IMR-90 (cell line): ENCODE measurements at regions not wholly inside any gene's neighbourhood (a gene's known extent, or its start where the extent isn't known, plus 50 kb on each side); places are given as distances from the start of the nearest gene placed in this dataset.

Experiments used
- ATAC-seq: fragments of 200-7000 bp; cut with Tn5 transposase; 2 replicates; pipeline ENCODE4 v1.9.1; 2020; ENCODE audit warnings: low read depth, mild to moderate bottlenecking, moderate library complexity
- BruUV-seq: library from RNA; stranded (reverse); fragments of 400-500 nt; replicated peaks from 2 replicates; lab custom pipeline; 2021; lab: Mats Ljungman, UMichigan
- CTCF ChIA-PET: fragments of 300-600 bp; formaldehyde crosslinking; extraction: SDS; loops from one replicate; lab custom pipeline; 2021; ENCODE audit warnings: antibody characterized with exemption; lab: Yijun Ruan, JAX
- POLR2A ChIA-PET: fragments of 300-600 bp; sonication (Branson Sonifier 250); formaldehyde crosslinking; loops from one replicate; lab custom pipeline; 2022; ENCODE audit warnings: antibody characterized with exemption; ENCODE audit not compliant: unreplicated experiment; lab: Charles Lee
- DNase-seq: peaks from one replicate; pipeline ENCODE4 v3.0.0; 2013
- H2AFZ ChIP-seq: replicated peaks from 2 replicates; pipeline ENCODE3; 2013; ENCODE audit warnings: low read length, mild to moderate bottlenecking; ENCODE audit not compliant: poor library complexity
- H2AK5ac ChIP-seq: 2 replicates; pipeline ENCODE4 v1.6.1; 2013; ENCODE audit warnings: low read depth, low read length, inconsistent platforms
- H2AK9ac ChIP-seq: replicated peaks from 2 replicates; pipeline ENCODE3; 2013; ENCODE audit warnings: mild to moderate bottlenecking, low read depth, low read length, moderate library complexity; ENCODE audit not compliant: poor library complexity
- H2BK120ac ChIP-seq: 2 replicates; pipeline ENCODE4 v1.6.1; 2013; ENCODE audit warnings: low read depth, low read length, inconsistent platforms
- H2BK15ac ChIP-seq: 3 replicates; pipeline ENCODE4 v1.6.1; 2013; ENCODE audit warnings: low read depth, low read length, inconsistent platforms
- H2BK20ac ChIP-seq: 2 replicates; pipeline ENCODE4 v1.6.1; 2013; ENCODE audit warnings: low read depth, mild to moderate bottlenecking, inconsistent platforms, low read length, moderate library complexity
- H2BK5ac ChIP-seq: 2 replicates; pipeline ENCODE4 v1.6.1; 2013; ENCODE audit warnings: mild to moderate bottlenecking, low read depth, low read length, inconsistent platforms; ENCODE audit not compliant: poor library complexity, severe bottlenecking
- H3K14ac ChIP-seq: replicated peaks from 2 replicates; pipeline ENCODE4 v1.6.1; 2013; ENCODE audit warnings: low read depth, low read length, inconsistent platforms
- H3K18ac ChIP-seq: 2 replicates; pipeline ENCODE4 v1.6.1; 2013; ENCODE audit warnings: low read depth, low read length, control low read depth
- H3K23ac ChIP-seq: 2 replicates; pipeline ENCODE4 v1.6.1; 2013; ENCODE audit warnings: low read depth, low read length, inconsistent platforms
- H3K27ac ChIP-seq: 2 replicates; pipeline ENCODE4 v1.5.1; 2013; ENCODE audit warnings: mild to moderate bottlenecking, control low read depth, low read length; ENCODE audit not compliant: insufficient read depth
- H3K27me3 ChIP-seq: 2 replicates; pipeline ENCODE4 v1.6.1; 2013; ENCODE audit warnings: low read length; ENCODE audit not compliant: control insufficient read depth, insufficient read depth
- H3K36me3 ChIP-seq: 2 replicates; pipeline ENCODE4 v1.6.1; 2013; ENCODE audit warnings: low read length, mixed read lengths; ENCODE audit not compliant: control insufficient read depth, insufficient read depth
- H3K4ac ChIP-seq: 2 replicates; pipeline ENCODE4 v1.6.1; 2013; ENCODE audit warnings: low read depth, low read length, inconsistent platforms
- H3K4me1 ChIP-seq: 2 replicates; pipeline ENCODE4 v1.6.1; 2013; ENCODE audit warnings: low read length, mixed read lengths; ENCODE audit not compliant: control insufficient read depth, insufficient read depth
- H3K4me2 ChIP-seq: 2 replicates; pipeline ENCODE4 v1.6.1; 2013; ENCODE audit warnings: low read depth, mild to moderate bottlenecking, control low read depth, low read length, moderate library complexity
- H3K4me3 ChIP-seq: 2 replicates; pipeline ENCODE4 v1.5.1; 2013; ENCODE audit warnings: low read depth, mild to moderate bottlenecking, control low read depth, low read length, moderate library complexity; ENCODE audit not compliant: insufficient read depth
- H3K56ac ChIP-seq: 2 replicates; pipeline ENCODE4 v1.6.1; 2013; ENCODE audit warnings: low read length, inconsistent platforms; ENCODE audit not compliant: insufficient read depth; ENCODE audit errors: extremely low read depth
- H3K79me1 ChIP-seq, 2 experiments: 2 replicates each; pipeline ENCODE4 v1.6.1; 2013; ENCODE audit warnings: low read length in 2 of 2, inconsistent platforms in 1 of 2, low read depth in 1 of 2
- H3K9ac ChIP-seq: 2 replicates; pipeline ENCODE4 v1.6.1; 2013; ENCODE audit warnings: low read depth, low read length, control low read depth
- H3K9me1 ChIP-seq: 2 replicates; pipeline ENCODE4 v1.6.1; 2013; ENCODE audit warnings: low read length, inconsistent platforms; ENCODE audit not compliant: insufficient read depth
- H3K9me3 ChIP-seq: 2 replicates; pipeline ENCODE4 v1.6.1; 2013; ENCODE audit warnings: low read length; ENCODE audit not compliant: control insufficient read depth, insufficient read depth
- H4K20me1 ChIP-seq: 2 replicates; pipeline ENCODE4 v1.6.1; 2013; ENCODE audit warnings: low read length, inconsistent platforms; ENCODE audit not compliant: insufficient read depth
- H4K5ac ChIP-seq: 2 replicates; pipeline ENCODE4 v1.6.1; 2013; ENCODE audit warnings: mild to moderate bottlenecking, low read depth, low read length, control low read depth
- H4K8ac ChIP-seq, 2 experiments: 2 replicates each; pipeline ENCODE4 v1.6.1; 2013; ENCODE audit warnings: low read depth in 2 of 2, low read length in 2 of 2, control low read depth in 1 of 2, inconsistent platforms in 1 of 2
- H4K91ac ChIP-seq: 2 replicates; pipeline ENCODE4 v1.6.1; 2013; ENCODE audit warnings: low read depth, low read length, inconsistent platforms; ENCODE audit not compliant: insufficient read depth
- BHLHE40 ChIP-seq: fragments of 150-350 bp; IDR thresholded peaks from 2 replicates; pipeline ENCODE4 v1.6.1; 2016; ENCODE audit warnings: mild to moderate bottlenecking, low read depth, low read length
- CHD1 ChIP-seq: IDR thresholded peaks from 2 replicates; pipeline ENCODE4 v1.6.1; 2012; ENCODE audit warnings: low read depth, low read length, improper control_type of control experiment
- MAFK ChIP-seq: IDR thresholded peaks from 2 replicates; pipeline ENCODE4 v1.6.1; 2012; ENCODE audit warnings: low read depth, low read length, improper control_type of control experiment
- MAZ ChIP-seq: IDR thresholded peaks from 2 replicates; pipeline ENCODE4 v1.6.1; 2012; ENCODE audit warnings: low read depth, mild to moderate bottlenecking, low read length, improper control_type of control experiment, moderate library complexity, borderline replicate concordance
- MXI1 ChIP-seq: IDR thresholded peaks from 2 replicates; pipeline ENCODE4 v1.6.1; 2012; ENCODE audit warnings: low read depth, mild to moderate bottlenecking, low read length, moderate library complexity, borderline replicate concordance
- NFE2L2 ChIP-seq: fragments of 150-350 bp; IDR thresholded peaks from 2 replicates; pipeline ENCODE4 v1.6.1; 2016; ENCODE audit warnings: low read depth, mild to moderate bottlenecking, low read length
- POLR2A ChIP-seq: IDR thresholded peaks from 2 replicates; pipeline ENCODE4 v1.6.1; 2012; ENCODE audit warnings: mild to moderate bottlenecking, low read depth, low read length
- RAD21 ChIP-seq: IDR thresholded peaks from 2 replicates; pipeline ENCODE4 v1.6.1; 2012; ENCODE audit warnings: low read length, improper control_type of control experiment
- WGBS, 2 experiments: methylation state at CpG; one replicate each; pipeline versions ENCODE4 v1.1.5 to v1.1.7; 2013; ENCODE audit warnings: missing lambda C conversion rate in 2 of 2; ENCODE audit not compliant: insufficient read length in 1 of 2; ENCODE audit errors: extremely low coverage in 2 of 2; 5-methylcytosine and 5-hydroxymethylcytosine counted together
- dilution Hi-C: fragments of 300-500 bp; cut with HindIII; formaldehyde crosslinking; loops from one replicate; pipeline ENCODE4 v1.14.3; 2018; ENCODE audit warnings: low sequenced_read_pairs; ENCODE audit not compliant: unreplicated experiment
- in situ Hi-C: fragments of 300-500 bp; cut with MboI; formaldehyde crosslinking; loops from 3 replicates; pipeline ENCODE4 v1.14.3; 2019; ENCODE audit warnings: low sequenced_read_pairs, inconsistent platforms, mixed read lengths
- intact Hi-C: fragments of 100-400 bp; cut with micrococcal nuclease; formaldehyde crosslinking; loops from 2 replicates; pipeline ENCODE4 v1.10.0; 2022
- TF ChIP-seq, protein P1 (sequence below): fragments of 150-350 bp; IDR thresholded peaks from 2 replicates; pipeline ENCODE4 v1.6.1; 2017; ENCODE audit warnings: mild to moderate bottlenecking, antibody characterized with exemption, low read length, low read depth
- TF ChIP-seq, protein P2 (sequence below): conservative IDR thresholded peaks from 2 replicates; pipeline ENCODE4 v1.5.1; 2012; ENCODE audit warnings: mild to moderate bottlenecking, low read depth, low read length, improper control_type of control experiment

DNA sequence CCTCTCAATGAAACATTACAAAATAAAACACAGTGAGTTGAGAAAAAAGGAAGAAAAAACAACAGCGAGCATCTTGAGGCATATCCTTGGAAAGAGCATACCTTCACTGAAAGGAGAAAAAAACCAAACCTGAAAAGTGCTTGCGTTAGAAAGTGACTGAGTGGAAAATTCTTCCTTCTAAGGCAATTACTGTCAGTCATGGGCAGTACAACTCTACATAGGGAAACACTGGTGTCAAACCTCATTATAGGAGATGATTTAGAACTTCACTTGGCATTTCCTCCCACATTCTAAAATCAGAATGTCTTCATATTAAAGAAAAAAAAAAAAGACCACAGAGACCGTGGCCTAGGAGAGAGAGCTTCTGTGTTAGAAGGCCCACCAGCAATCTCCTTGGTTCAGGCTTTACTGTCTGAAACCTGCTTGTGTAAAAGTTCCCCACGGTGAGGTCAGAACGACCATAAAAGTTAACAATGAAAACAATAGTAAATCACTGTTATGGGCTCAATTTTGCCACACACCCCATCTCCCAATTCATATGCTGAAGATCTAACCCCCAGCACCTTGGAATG lies 91.1 kb upstream of the CRY1 start:
- in situ Hi-C loops: no loop called here
- no peak overlapping the region for H3K4me3 ChIP-seq
- CTCF ChIA-PET: no interaction called here

More for the DNA sequence above, 91.1 kb upstream of the CRY1 start:
- no peaks in the 10 kb centered on the region for H3K4me1 ChIP-seq
- no peak for DNase-seq
- no peak overlapping the region for H2AK5ac ChIP-seq
- H3K23ac ChIP-seq: no peak overlapping the region
- H2BK5ac ChIP-seq: no peak overlapping the region
- POLR2A ChIA-PET: no interaction called here
- ATAC-seq: no peak
- H2AFZ ChIP-seq: no peak overlapping the region
- no peak overlapping the region for H3K4ac ChIP-seq
- BruUV-seq: no TSS peak
- H2BK20ac ChIP-seq: no peak overlapping the region
- peaks cover 7% of the 10 kb centered on the region; the same call in 1 of the 2 replicates for H3K27me3 ChIP-seq
- WGBS, 2 experiments: no CpG with 5 or more reads among the region's 5 CpGs
- dilution Hi-C loops (no loop called here), intact Hi-C loops (no loop called here)
- TF ChIP-seq RAD21 (no peak), POLR2A (no peak), CHD1 (no peak), MAFK (no peak), NFE2L2 (no peak), MXI1 (no peak), BHLHE40 (no peak), MAZ (no peak)
- TF ChIP-seq, protein P1, sequence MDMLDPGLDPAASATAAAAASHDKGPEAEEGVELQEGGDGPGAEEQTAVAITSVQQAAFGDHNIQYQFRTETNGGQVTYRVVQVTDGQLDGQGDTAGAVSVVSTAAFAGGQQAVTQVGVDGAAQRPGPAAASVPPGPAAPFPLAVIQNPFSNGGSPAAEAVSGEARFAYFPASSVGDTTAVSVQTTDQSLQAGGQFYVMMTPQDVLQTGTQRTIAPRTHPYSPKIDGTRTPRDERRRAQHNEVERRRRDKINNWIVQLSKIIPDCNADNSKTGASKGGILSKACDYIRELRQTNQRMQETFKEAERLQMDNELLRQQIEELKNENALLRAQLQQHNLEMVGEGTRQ: no peak
- TF ChIP-seq, protein P2, sequence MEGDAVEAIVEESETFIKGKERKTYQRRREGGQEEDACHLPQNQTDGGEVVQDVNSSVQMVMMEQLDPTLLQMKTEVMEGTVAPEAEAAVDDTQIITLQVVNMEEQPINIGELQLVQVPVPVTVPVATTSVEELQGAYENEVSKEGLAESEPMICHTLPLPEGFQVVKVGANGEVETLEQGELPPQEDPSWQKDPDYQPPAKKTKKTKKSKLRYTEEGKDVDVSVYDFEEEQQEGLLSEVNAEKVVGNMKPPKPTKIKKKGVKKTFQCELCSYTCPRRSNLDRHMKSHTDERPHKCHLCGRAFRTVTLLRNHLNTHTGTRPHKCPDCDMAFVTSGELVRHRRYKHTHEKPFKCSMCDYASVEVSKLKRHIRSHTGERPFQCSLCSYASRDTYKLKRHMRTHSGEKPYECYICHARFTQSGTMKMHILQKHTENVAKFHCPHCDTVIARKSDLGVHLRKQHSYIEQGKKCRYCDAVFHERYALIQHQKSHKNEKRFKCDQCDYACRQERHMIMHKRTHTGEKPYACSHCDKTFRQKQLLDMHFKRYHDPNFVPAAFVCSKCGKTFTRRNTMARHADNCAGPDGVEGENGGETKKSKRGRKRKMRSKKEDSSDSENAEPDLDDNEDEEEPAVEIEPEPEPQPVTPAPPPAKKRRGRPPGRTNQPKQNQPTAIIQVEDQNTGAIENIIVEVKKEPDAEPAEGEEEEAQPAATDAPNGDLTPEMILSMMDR: no peak
- no peak overlapping the region for H3K56ac ChIP-seq
- no peaks in the 10 kb centered on the region for H3K9me3 ChIP-seq
- no peak overlapping the region for H4K5ac ChIP-seq
- H4K91ac ChIP-seq: no peak overlapping the region
- H3K4me2 ChIP-seq: no peak overlapping the region
- no peak overlapping the region for H2AK9ac ChIP-seq
- H2BK120ac ChIP-seq: no peak overlapping the region
- no peak overlapping the region for H4K8ac ChIP-seq
- H3K9ac ChIP-seq: no peak overlapping the region
- H3K9me1 ChIP-seq: no peaks in the 10 kb centered on the region
- no peaks in the 10 kb centered on the region for H4K20me1 ChIP-seq
- H3K18ac ChIP-seq: no peak overlapping the region
- H3K14ac ChIP-seq: no peak overlapping the region
- no peaks in the 10 kb centered on the region for H3K79me1 ChIP-seq
- no peak overlapping the region for H2BK15ac ChIP-seq
- H3K36me3 ChIP-seq: no peaks in the 10 kb centered on the region
- H3K27ac ChIP-seq: no peak overlapping the region
